Neural cell (in vitro differentiated cells): ENCODE measurements at regions not wholly inside any gene's neighbourhood (a gene's known extent, or its start where the extent isn't known, plus 50 kb on each side); places are given as distances from the start of the nearest gene placed in this dataset.

Experiments
- H2AFZ ChIP-seq: fragments of 200-600, 300-800 bp; sonication (generic), shearing (Covaris generic); 2 replicates; pipeline ENCODE4 v1.6.0; 2014; ENCODE audit warnings: low read depth, mild to moderate bottlenecking, antibody characterized with exemption, low read length, moderate library complexity
- H3F3A ChIP-seq: fragments of 200-600 bp; shearing (Covaris generic); 2 replicates; pipeline ENCODE4 v1.6.1; 2016; ENCODE audit warnings: mild to moderate bottlenecking, moderate library complexity, mixed read lengths, antibody characterized with exemption, low read length; ENCODE audit not compliant: insufficient read depth, poor library complexity, severe bottlenecking
- H3K27ac ChIP-seq: fragments of 200-600, 300-800 bp; sonication (generic), shearing (Covaris generic); 2 replicates; pipeline ENCODE4 v1.5.1; 2014; ENCODE audit warnings: mild to moderate bottlenecking, low read length, moderate library complexity
- H3K27me3 ChIP-seq: fragments of 300-800, 200-600 bp; sonication (generic), shearing (Covaris generic); 2 replicates; pipeline ENCODE4 v1.6.0; 2014; ENCODE audit warnings: mild to moderate bottlenecking, low read depth, low read length, moderate library complexity; ENCODE audit not compliant: insufficient read depth
- H3K36me3 ChIP-seq: fragments of 300-800, 200-600 bp; sonication (generic), shearing (Covaris generic); 2 replicates; pipeline ENCODE4 v1.5.1; 2014; ENCODE audit warnings: mild to moderate bottlenecking, antibody characterized with exemption, low read length, moderate library complexity; ENCODE audit not compliant: insufficient read depth
- H3K4me2 ChIP-seq: fragments of 300-800, 200-600 bp; sonication (generic), shearing (Covaris generic); 2 replicates; pipeline ENCODE4 v1.6.0; 2014; ENCODE audit warnings: mild to moderate bottlenecking, low read length
- H3K4me3 ChIP-seq: fragments of 300-800, 200-600 bp; sonication (generic), shearing (Covaris generic); 2 replicates; pipeline ENCODE4 v1.5.1; 2014; ENCODE audit warnings: mild to moderate bottlenecking, low read length, moderate library complexity
- H3K79me2 ChIP-seq: fragments of 200-600 bp; shearing (Covaris generic); replicated peaks from 2 replicates; pipeline ENCODE4 v1.6.0; 2014; ENCODE audit warnings: mild to moderate bottlenecking, low read length, moderate library complexity; ENCODE audit not compliant: insufficient read depth
- H3K9ac ChIP-seq: fragments of 300-800, 200-600 bp; sonication (generic), shearing (Covaris generic); 2 replicates; pipeline ENCODE4 v1.6.1; 2016; ENCODE audit warnings: mild to moderate bottlenecking, low read length, mixed read lengths
- H3K9me2 ChIP-seq: fragments of 200-600 bp; shearing (Covaris generic); 2 replicates; pipeline ENCODE4 v1.6.1; 2016; ENCODE audit warnings: mild to moderate bottlenecking, low read length, mixed read lengths; ENCODE audit not compliant: insufficient read depth
- H3K9me3 ChIP-seq: fragments of 200-600, 300-800 bp; sonication (generic), shearing (Covaris generic); 2 replicates; pipeline ENCODE4 v1.6.1; 2016; ENCODE audit warnings: mild to moderate bottlenecking, mixed run types, low read length, moderate library complexity, mixed read lengths
- H4K20me1 ChIP-seq: fragments of 200-600 bp; shearing (Covaris generic); 2 replicates; pipeline ENCODE4 v1.6.1; 2016; ENCODE audit warnings: mild to moderate bottlenecking, mixed run types; ENCODE audit not compliant: insufficient read depth
- EP300 ChIP-seq: fragments of 450-650 bp; conservative IDR thresholded peaks from 2 replicates; pipeline ENCODE4 v1.6.1; 2014; ENCODE audit warnings: antibody characterized with exemption, mild to moderate bottlenecking, moderate library complexity; ENCODE audit not compliant: poor library complexity, severe bottlenecking
- EZH2 ChIP-seq: fragments of 200-600, 300-800 bp; shearing (Covaris generic), sonication (generic); IDR thresholded peaks from 2 replicates; pipeline ENCODE4 v1.6.1; 2014; ENCODE audit warnings: antibody characterized with exemption, low read length, borderline replicate concordance, mild to moderate bottlenecking; ENCODE audit not compliant: insufficient read depth, poor library complexity, severe bottlenecking
- MXI1 ChIP-seq: fragments of 450-650 bp; conservative IDR thresholded peaks from 2 replicates; pipeline ENCODE4 v1.6.1; 2014; ENCODE audit warnings: antibody characterized with exemption, mild to moderate bottlenecking; ENCODE audit not compliant: poor library complexity, severe bottlenecking
- POLR2AphosphoS5 ChIP-seq: IDR thresholded peaks from 2 replicates; pipeline ENCODE4 v1.6.1; 2012
- RAD21 ChIP-seq: fragments of 450-650 bp; conservative IDR thresholded peaks from 2 replicates; pipeline ENCODE4 v1.6.1; 2014; ENCODE audit warnings: antibody characterized with exemption, mild to moderate bottlenecking, moderate library complexity
- SMC3 ChIP-seq: fragments of 450-650 bp; conservative IDR thresholded peaks from 2 replicates; pipeline ENCODE4 v1.6.1; 2014; ENCODE audit warnings: antibody characterized with exemption, mild to moderate bottlenecking, moderate library complexity; ENCODE audit not compliant: poor library complexity
- TAF1 ChIP-seq: IDR thresholded peaks from 2 replicates; pipeline ENCODE4 v1.6.1; 2012; ENCODE audit warnings: low read depth
- TF ChIP-seq, protein P1 (sequence below): fragments of 450-650 bp; IDR thresholded peaks from 2 replicates; pipeline ENCODE4 v1.5.1; 2014; ENCODE audit warnings: antibody characterized with exemption, mild to moderate bottlenecking, moderate library complexity; ENCODE audit not compliant: poor library complexity, severe bottlenecking
- TF ChIP-seq, protein P2 (sequence below): IDR thresholded peaks from 2 replicates; pipeline ENCODE4 v1.6.1; 2012; ENCODE audit warnings: borderline replicate concordance

GRCh38 chr4:97197106-97197505 lies 946.2 kb downstream of the STPG2 start:
- Histone ChIP-seq H3K27ac (no peak overlapping the region), H3K9me2 (no peaks in the 10 kb centered on the region), H3K79me2 (no peaks in the 10 kb centered on the region), H3K36me3 (no peaks in the 10 kb centered on the region), H3F3A (no peaks in the 10 kb centered on the region), H3K4me3 (no peak overlapping the region), H3K27me3 (no peaks in the 10 kb centered on the region), H3K9me3 (no peaks in the 10 kb centered on the region), H4K20me1 (no peaks in the 10 kb centered on the region), H3K9ac (no peak overlapping the region), H2AFZ (no peak overlapping the region), H3K4me2 (no peak overlapping the region)
- TF ChIP-seq EZH2, result no peak
- no peak for TF ChIP-seq MXI1
- TF ChIP-seq EP300, result no peak
- no peak for TF ChIP-seq TAF1
- no peak for TF ChIP-seq RAD21
- TF ChIP-seq, protein P1, sequence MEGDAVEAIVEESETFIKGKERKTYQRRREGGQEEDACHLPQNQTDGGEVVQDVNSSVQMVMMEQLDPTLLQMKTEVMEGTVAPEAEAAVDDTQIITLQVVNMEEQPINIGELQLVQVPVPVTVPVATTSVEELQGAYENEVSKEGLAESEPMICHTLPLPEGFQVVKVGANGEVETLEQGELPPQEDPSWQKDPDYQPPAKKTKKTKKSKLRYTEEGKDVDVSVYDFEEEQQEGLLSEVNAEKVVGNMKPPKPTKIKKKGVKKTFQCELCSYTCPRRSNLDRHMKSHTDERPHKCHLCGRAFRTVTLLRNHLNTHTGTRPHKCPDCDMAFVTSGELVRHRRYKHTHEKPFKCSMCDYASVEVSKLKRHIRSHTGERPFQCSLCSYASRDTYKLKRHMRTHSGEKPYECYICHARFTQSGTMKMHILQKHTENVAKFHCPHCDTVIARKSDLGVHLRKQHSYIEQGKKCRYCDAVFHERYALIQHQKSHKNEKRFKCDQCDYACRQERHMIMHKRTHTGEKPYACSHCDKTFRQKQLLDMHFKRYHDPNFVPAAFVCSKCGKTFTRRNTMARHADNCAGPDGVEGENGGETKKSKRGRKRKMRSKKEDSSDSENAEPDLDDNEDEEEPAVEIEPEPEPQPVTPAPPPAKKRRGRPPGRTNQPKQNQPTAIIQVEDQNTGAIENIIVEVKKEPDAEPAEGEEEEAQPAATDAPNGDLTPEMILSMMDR, result no peak
- TF ChIP-seq SMC3, result no peak
- TF ChIP-seq, protein P2, sequence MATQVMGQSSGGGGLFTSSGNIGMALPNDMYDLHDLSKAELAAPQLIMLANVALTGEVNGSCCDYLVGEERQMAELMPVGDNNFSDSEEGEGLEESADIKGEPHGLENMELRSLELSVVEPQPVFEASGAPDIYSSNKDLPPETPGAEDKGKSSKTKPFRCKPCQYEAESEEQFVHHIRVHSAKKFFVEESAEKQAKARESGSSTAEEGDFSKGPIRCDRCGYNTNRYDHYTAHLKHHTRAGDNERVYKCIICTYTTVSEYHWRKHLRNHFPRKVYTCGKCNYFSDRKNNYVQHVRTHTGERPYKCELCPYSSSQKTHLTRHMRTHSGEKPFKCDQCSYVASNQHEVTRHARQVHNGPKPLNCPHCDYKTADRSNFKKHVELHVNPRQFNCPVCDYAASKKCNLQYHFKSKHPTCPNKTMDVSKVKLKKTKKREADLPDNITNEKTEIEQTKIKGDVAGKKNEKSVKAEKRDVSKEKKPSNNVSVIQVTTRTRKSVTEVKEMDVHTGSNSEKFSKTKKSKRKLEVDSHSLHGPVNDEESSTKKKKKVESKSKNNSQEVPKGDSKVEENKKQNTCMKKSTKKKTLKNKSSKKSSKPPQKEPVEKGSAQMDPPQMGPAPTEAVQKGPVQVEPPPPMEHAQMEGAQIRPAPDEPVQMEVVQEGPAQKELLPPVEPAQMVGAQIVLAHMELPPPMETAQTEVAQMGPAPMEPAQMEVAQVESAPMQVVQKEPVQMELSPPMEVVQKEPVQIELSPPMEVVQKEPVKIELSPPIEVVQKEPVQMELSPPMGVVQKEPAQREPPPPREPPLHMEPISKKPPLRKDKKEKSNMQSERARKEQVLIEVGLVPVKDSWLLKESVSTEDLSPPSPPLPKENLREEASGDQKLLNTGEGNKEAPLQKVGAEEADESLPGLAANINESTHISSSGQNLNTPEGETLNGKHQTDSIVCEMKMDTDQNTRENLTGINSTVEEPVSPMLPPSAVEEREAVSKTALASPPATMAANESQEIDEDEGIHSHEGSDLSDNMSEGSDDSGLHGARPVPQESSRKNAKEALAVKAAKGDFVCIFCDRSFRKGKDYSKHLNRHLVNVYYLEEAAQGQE, result no peak
- no peak for TF ChIP-seq POLR2AphosphoS5

GRCh38 chr4:97208749-97209148 lies 934.5 kb downstream of the STPG2 start:
- H3K27ac ChIP-seq, result no peak overlapping the region

More at GRCh38 chr4:97208749-97209148, 934.5 kb downstream of the STPG2 start:
- Histone ChIP-seq H3K4me3 (no peak overlapping the region), H3K9me2 (no peaks in the 10 kb centered on the region), H2AFZ (no peak overlapping the region), H3K36me3 (no peaks in the 10 kb centered on the region), H3K9ac (no peak overlapping the region), H3K27me3 (no peaks in the 10 kb centered on the region), H3K9me3 (no peaks in the 10 kb centered on the region), H3K4me2 (no peak overlapping the region), H4K20me1 (no peaks in the 10 kb centered on the region), H3K79me2 (no peaks in the 10 kb centered on the region), H3F3A (no peaks in the 10 kb centered on the region)
- TF ChIP-seq, protein P2, result no peak
- TF ChIP-seq, protein P1, result no peak
- no peak for TF ChIP-seq MXI1
